Fibroblast of lung (primary cell): ENCODE measurements at regions not wholly inside any gene's neighbourhood (a gene's known extent, or its start where the extent isn't known, plus 50 kb on each side); places are given as distances from the start of the nearest gene placed in this dataset.

Source experiments
- CTCF ChIP-seq, 2 donors: IDR thresholded peaks in 1 of 2; conservative IDR thresholded peaks in 1 of 2; 1 replicate in 1 of 2; 2 replicates in 1 of 2; pipeline ENCODE4 v1.5.1; 2011 to 2012; ENCODE audit warnings: low read length in 2 of 2, control low read depth in 1 of 2, inconsistent platforms in 1 of 2, low read depth in 1 of 2, mild to moderate bottlenecking in 1 of 2
- EZH2 ChIP-seq: IDR thresholded peaks from 2 replicates; pipeline ENCODE4 v1.5.1; 2012; ENCODE audit warnings: low read length, control low read depth, mild to moderate bottlenecking; ENCODE audit errors: missing control alignments

DNA sequence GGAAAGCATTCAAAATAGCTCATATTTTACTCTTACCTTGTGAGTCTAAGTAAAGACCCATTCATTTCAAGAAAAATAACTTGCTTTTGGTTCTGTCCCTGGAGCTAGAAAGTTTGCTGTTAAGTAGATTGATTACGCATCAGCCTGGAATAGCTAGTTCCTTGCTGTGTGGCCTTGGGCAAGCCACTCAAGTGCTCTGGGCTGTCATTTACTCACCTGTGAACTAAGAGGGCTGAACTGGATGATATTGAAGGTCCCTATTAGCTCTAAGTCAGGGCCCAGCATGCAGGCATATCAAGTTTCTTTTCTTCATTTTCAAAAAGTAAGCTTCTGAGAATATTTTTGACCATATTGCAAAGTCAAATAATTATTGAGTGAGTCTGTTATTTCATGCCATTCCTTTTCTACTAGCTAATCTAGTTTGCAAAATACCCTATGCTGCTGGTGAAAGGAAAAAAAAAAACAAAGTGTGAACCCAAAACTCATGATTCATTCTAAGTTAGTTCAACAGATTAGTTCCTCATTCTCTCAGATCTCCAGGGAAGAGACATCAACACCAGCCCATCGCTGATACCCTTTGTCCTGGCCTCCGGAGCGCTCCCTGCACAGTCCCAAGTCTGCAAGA lies 106.5 kb upstream of the GMDS start:
- TF ChIP-seq CTCF (conservative IDR thresholded peaks at IDR 0.05 in 1 of 2, IDR thresholded peaks at IDR 0.05 in 1 of 2; ENCODE audit: low read depth in 1 of 2, low read length in 2 of 2) (no peak), EZH2 (no peak)
